ENCODE measurements at regions not wholly inside any gene's neighbourhood (a gene's known extent, or its start where the extent isn't known, plus 50 kb on each side); places are given as distances from the start of the nearest gene placed in this dataset.
"Not testable (repeated sequence)": the region's sequence is repeated elsewhere in the genome, so short reads cannot be mapped to it uniquely, and the experiment has no call there.

DNA sequence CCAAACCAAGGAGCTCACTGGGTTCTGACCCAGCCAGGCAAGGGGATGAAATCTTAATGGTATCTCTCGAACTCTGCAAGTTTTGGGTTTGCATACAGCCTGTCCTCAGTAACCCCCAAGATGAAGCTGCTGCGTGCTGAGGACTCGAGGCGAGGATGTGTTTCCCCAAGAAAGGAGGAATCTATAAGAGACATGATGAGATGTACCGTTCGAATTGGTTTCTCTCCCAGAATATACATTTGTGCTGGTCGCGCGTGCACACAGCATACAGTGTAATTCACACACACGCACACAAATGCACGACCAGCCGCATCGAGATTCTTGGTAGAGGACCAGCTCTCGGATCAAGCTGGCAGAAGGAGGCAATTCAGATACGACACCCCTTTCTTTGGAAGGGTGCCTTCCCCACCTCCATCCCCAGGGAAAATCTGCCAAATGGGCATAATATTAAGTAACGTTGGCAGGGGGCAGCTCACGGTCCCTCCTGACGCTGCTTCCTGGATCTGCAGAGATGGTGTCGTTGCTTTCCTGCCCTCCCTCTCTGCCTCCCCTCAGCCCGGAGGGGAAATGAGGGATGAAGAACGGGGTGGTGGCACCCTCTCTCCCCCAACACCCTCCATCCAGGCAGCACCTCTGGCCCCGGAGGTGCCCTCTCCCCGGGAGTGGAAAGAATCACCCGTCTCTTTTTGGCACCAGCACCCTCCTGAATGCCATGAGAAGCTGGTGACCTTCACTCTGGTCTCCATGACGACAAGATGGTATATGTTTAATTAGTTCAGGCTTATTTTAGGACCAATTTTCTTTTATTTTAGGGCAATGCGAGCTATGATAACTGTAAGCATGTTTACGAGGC lies 310.2 kb downstream of the ZNF536 start:
- H3K4me1 ChIP-seq (ENCODE audit: control insufficient read depth, extremely low read depth, insufficient read depth, low read length): peaks cover 4% of the 10 kb centered on the region
- H3K4me2 ChIP-seq (ENCODE audit: extremely low read depth, insufficient read depth, low read length): no peak overlapping the region
- TF ChIP-seq, protein P1, sequence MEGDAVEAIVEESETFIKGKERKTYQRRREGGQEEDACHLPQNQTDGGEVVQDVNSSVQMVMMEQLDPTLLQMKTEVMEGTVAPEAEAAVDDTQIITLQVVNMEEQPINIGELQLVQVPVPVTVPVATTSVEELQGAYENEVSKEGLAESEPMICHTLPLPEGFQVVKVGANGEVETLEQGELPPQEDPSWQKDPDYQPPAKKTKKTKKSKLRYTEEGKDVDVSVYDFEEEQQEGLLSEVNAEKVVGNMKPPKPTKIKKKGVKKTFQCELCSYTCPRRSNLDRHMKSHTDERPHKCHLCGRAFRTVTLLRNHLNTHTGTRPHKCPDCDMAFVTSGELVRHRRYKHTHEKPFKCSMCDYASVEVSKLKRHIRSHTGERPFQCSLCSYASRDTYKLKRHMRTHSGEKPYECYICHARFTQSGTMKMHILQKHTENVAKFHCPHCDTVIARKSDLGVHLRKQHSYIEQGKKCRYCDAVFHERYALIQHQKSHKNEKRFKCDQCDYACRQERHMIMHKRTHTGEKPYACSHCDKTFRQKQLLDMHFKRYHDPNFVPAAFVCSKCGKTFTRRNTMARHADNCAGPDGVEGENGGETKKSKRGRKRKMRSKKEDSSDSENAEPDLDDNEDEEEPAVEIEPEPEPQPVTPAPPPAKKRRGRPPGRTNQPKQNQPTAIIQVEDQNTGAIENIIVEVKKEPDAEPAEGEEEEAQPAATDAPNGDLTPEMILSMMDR (conservative IDR thresholded peaks at IDR 0.05 in 1 of 2, IDR thresholded peaks at IDR 0.05 in 1 of 2; ENCODE audit: low read depth in 1 of 2, low read length in 2 of 2): no peak
- TF ChIP-seq EZH2 (IDR thresholded peaks at IDR 0.05; ENCODE audit: low read length, missing control alignments): no peak
- no peaks in the 10 kb centered on the region for H4K20me1 ChIP-seq (ENCODE audit: control insufficient read depth, extremely low read depth, insufficient read depth, low read length)
- H3K36me3 ChIP-seq (ENCODE audit: control insufficient read depth, insufficient read depth, low read length): no peaks in the 10 kb centered on the region
- no peak overlapping the region for H3K9ac ChIP-seq (ENCODE audit: insufficient read depth, low read length)
- H3K4me3 ChIP-seq (replicated peaks in 1 of 4; ENCODE audit: control extremely low read depth in 1 of 4, insufficient read depth in 1 of 4, low read depth in 3 of 4, low read length in 4 of 4): no peak overlapping the region
- no peak overlapping the region for H3K27ac ChIP-seq (ENCODE audit: insufficient read depth, low read length)
- peaks cover 3% of the 10 kb centered on the region for H3K27me3 ChIP-seq (ENCODE audit: control insufficient read depth, insufficient read depth, low read length)
- no peaks in the 10 kb centered on the region for H3K79me2 ChIP-seq (ENCODE audit: control insufficient read depth, insufficient read depth, low read length)
- H2AFZ ChIP-seq (ENCODE audit: low read length): no peak overlapping the region
- no peak for DNase-seq (ENCODE audit: low read depth in 2 of 2)
- no peaks in the 10 kb centered on the region for H3K9me3 ChIP-seq (ENCODE audit: control insufficient read depth, insufficient read depth, low read depth, low read length)

DNA sequence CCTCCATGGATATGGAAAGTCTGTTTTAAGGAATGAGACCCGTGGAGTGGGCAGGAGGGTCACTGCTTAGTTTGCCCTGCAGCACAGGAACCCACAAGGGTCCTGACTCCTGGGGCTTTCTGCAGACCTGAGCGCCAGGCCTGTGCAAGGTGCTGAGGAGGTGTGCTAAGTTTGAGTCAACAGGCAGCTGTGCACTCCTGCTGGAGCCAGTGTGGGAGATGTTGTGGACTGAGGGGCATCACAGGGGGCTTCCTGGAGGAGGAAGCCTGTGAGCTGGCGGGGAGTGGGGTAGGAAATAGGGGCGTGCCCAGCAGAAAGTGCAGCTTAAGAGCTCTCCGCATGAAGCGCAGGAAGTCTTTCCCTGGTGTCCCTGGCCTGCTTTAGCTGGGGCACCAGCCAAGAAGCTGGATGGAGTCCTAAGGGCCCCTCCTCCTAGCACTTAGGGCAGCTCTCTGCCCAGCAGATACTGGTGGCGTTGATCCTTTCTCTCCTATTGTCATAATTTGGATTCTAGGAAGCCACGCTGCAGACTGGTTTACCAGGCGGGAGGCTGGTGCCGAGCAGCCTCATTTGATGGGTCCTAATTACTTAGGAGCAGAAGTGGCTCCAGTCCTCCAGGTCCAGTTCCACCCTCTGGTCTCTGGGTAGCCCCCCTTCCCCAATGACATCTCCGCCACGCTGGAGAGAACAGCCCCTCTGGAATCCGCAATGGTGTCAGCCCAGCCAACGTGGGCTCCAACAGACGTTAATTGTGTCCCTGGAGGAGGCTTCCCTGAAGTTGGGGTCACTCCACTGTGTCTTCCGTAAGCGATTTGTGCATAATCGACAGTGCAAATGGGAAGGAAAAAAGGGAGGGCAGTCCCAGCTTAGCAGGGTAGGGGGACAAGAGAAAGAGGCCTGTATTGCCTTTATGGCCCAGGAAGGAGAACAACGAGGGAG lies 309.2 kb downstream of the ZNF536 start:
- Histone ChIP-seq H3K4me3 (replicated peaks in 1 of 4; ENCODE audit: control extremely low read depth in 1 of 4, insufficient read depth in 1 of 4, low read depth in 3 of 4, low read length in 4 of 4) (no peak overlapping the region), H2AFZ (ENCODE audit: low read length) (no peak overlapping the region), H3K9me3 (ENCODE audit: control insufficient read depth, insufficient read depth, low read depth, low read length) (no peaks in the 10 kb centered on the region), H3K4me1 (ENCODE audit: control insufficient read depth, extremely low read depth, insufficient read depth, low read length) (peaks cover 4% of the 10 kb centered on the region), H3K9ac (ENCODE audit: insufficient read depth, low read length) (no peak overlapping the region), H3K27ac (ENCODE audit: insufficient read depth, low read length) (no peak overlapping the region), H3K27me3 (ENCODE audit: control insufficient read depth, insufficient read depth, low read length) (peaks cover 3% of the 10 kb centered on the region), H3K36me3 (ENCODE audit: control insufficient read depth, insufficient read depth, low read length) (no peaks in the 10 kb centered on the region), H3K79me2 (ENCODE audit: control insufficient read depth, insufficient read depth, low read length) (no peaks in the 10 kb centered on the region), H3K4me2 (ENCODE audit: extremely low read depth, insufficient read depth, low read length) (no peak overlapping the region), H4K20me1 (ENCODE audit: control insufficient read depth, extremely low read depth, insufficient read depth, low read length) (no peaks in the 10 kb centered on the region)
- TF ChIP-seq, protein P1 (conservative IDR thresholded peaks at IDR 0.05 in 1 of 2, IDR thresholded peaks at IDR 0.05 in 1 of 2; ENCODE audit: low read depth in 1 of 2, low read length in 2 of 2): no peak
- no peak for TF ChIP-seq EZH2 (IDR thresholded peaks at IDR 0.05; ENCODE audit: low read length, missing control alignments)
- DNase-seq (ENCODE audit: low read depth in 2 of 2): no peak

DNA sequence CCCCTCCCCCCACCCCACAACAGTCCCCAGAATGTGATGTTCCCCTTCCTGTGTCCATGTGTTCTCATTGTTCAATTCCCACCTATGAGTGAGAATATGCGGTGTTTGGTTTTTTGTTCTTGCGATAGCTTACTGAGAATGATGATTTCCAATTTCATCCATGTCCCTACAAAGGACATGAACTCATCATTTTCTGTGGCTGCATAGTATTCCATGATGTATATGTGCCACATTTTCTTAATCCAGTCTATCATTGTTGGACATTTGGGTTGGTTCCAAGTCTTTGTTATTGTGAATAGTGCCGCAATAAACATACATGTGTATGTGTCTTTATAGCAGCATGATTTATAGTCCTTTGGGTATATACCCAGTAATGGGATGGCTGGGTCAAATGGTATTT lies 308.2 kb downstream of the ZNF536 start:
- H4K20me1 ChIP-seq (ENCODE audit: control insufficient read depth, extremely low read depth, insufficient read depth, low read length); H3K27me3 ChIP-seq (ENCODE audit: control insufficient read depth, insufficient read depth, low read length); H3K4me2 ChIP-seq (ENCODE audit: extremely low read depth, insufficient read depth, low read length); H3K9ac ChIP-seq (ENCODE audit: insufficient read depth, low read length); H3K27ac ChIP-seq (ENCODE audit: insufficient read depth, low read length); H3K36me3 ChIP-seq (ENCODE audit: control insufficient read depth, insufficient read depth, low read length); H3K9me3 ChIP-seq (ENCODE audit: control insufficient read depth, insufficient read depth, low read depth, low read length); H3K4me3 ChIP-seq (replicated peaks in 1 of 4; ENCODE audit: control extremely low read depth in 1 of 4, insufficient read depth in 1 of 4, low read depth in 3 of 4, low read length in 4 of 4); H2AFZ ChIP-seq (ENCODE audit: low read length); DNase-seq (ENCODE audit: low read depth in 2 of 2); H3K4me1 ChIP-seq (ENCODE audit: control insufficient read depth, extremely low read depth, insufficient read depth, low read length); H3K79me2 ChIP-seq (ENCODE audit: control insufficient read depth, insufficient read depth, low read length): not testable (repeated sequence)

Data from fibroblast of lung (primary cell).